CD4-positive, alpha-beta T cell treated with Interleukin-10 for 1 hour (primary cell): ENCODE measurements at regions not wholly inside any gene's neighbourhood (a gene's known extent, or its start where the extent isn't known, plus 50 kb on each side); places are given as distances from the start of the nearest gene placed in this dataset.

Experiments
- DNase-seq: peaks from one replicate; pipeline ENCODE4 v3.0.0-alpha.2; 2020

DNA sequence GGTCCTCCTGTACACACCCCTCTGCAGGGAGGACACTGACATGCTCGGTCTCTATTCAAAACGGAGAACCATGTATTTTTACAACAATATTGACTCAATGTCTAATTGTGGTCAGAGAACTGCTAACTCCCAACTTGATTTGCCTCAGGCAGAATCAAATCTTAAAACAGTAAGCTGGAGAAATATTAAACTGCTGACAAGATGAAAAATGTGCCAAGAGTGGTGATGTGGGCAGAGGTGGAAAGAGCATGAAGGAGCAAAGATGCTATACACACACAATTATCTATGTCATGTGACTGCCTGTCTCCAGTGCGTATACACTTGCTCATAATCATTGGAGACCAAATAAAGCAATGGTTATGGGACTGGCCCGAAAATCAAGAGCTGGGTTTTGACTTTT, 556.1 kb upstream of the ZNF608 start:
- no peak for DNase-seq

DNA sequence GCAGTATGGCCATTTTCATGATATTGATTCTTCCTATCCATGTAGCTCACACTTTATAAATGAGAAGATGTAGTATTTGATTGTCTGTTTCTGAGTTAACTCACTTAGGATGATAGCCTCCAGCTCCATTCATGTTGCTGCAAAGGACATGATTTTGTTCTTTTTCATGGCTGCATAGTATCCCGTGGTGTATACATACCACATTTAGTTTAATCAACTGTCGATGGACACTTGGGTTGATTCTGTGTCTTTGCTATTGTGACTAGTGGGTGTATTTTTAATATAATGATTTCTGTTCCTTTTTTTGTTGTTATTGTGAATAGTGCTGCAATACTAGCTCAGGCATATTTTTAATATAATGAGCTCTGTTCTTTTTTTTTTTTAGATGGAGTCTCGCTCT, 560.3 kb upstream of the ZNF608 start:
- DNase-seq, result no peak

DNA sequence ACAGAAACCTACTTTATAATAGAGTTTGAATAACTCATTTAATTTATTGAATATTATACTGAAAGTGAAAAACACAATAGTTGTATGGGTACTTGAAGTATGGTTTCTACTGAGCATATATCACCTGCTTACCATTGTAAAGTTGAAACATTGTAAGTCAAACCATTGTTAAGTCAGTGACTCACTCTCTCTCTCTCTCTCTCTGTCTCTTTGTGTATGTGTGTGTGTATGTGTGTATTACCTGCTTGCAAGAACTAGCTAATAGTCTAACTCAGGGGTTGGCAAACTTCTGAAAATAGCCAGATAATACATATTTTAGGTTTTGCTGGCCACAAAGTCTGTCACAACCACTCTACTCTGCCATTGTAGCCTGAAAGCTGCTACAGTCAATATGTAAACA, 564.3 kb upstream of the ZNF608 start:
- no peak for DNase-seq

DNA sequence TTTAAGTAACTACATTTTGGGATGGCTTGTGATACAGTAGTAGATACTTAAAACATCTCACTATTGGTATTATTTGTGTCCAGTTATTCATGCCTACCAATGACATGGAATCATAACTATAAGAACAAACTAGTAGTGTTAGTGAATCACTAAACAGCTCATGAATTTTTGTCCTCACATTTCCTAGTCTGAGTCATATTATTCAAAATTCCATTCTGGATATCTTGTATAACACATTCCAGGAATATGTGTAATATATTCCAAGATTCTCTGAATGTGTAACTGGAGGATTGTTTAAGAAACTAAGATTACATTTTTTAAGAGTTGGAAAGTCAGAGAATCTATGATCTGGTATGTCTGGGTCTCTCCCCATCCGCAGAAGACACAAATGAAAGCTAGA, 565.3 kb upstream of the ZNF608 start:
- DNase-seq, result no peak

DNA sequence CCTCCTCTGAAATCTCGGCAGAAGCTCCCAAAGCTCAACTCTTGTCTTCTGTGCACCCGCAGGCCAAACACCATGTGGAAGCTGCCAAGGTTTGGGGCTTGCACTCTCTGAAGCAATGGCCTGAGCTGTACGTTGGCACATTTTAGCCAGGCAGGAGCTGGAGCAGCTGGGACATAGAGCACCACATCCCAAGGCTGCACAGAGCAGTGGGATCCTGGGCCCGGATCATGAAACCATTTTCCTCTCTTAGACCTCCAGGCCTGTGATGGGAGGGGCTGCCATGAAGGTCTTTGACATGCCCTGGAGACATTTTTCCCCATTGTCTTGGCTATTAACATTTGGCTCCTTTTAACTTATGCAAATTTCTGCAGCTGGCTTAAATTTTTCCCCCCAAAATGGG, 567.1 kb upstream of the ZNF608 start:
- no peak for DNase-seq

DNA sequence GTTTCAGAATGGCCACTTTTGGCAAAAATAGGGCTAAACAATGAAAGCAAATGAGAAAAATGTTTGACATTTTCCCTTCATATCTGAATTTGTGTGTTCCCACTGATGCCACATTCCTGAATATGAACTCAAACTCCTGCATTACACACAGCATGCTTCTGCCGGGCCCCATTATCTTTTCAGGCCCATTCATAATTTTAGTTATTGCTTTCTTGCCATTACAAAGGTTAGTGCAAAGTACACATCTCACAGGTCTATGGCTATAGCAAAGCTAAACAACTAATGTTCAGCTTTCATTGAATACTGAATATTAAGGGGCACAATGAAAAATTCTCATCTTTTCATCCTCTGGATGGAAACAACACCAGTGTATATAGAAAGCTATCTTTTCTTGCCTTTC, 568.9 kb upstream of the ZNF608 start:
- no peak for DNase-seq

DNA sequence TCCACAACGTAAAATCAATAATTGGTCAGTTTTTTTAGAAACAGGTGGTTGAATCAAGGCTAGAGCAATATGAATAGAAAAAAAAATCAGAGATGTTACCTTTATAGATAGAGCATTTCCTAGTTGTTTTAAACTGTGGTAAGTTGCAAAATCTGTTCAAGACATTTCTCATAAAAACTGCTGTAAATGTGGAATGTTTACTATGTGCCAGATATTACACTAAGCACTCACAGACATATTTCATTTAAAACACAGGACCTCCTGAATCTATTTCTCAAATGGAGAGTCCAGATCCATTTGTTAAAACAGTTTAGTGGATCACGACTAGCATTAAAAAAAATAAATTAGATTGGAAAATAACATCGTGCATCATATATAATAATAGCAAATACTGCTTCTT, 570.0 kb upstream of the ZNF608 start:
- no peak for DNase-seq

DNA sequence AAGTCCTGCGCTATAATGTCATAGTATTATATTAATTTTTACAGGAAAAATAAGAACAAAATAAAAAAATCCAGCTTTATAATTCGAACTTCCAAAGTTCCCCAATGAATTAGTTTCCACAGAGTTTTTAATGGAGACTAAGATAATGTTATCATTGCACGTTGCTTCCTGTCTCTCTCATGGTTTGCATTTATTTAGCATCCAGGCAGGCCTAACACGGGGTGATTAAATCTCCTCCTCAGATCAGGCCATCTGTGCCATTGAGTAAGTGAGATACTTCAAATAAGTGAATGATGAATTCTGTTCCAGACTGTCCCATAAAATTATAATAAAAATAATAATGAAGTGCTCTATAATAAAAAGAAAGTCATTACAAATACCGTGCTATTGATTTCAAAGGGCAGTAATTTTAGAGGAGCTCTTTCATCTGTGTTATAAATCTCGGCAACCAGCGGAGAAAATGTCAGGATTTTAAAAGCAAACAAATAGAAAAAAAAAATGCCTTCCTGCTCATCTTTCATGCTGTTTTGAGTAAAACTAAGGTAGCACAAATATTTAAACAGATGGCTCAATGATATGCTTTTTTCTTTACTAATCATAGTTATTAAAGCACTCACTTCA, 570.6 kb upstream of the ZNF608 start:
- DNase-seq, result no peak

DNA sequence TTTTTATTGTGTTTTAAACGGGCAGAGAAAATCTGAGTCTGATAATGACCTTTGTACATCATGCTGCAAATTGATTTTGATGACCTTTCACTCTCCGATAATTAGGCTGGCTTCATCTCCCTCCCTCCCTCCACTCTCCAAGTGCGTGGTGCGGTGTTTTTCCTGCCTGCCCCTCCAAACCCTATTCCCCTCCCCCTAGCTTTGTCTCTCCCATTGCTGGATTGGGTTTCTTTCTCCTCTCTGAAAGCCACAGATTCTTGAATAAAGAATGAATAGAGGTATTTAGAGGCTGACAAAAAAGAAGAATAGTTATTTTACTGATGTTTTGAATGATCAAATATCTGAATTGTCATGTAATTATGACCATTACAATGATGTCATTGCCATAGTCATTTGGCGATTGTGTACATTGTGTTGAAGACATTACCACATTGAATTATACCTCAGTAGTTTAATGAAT, 571.1 kb upstream of the ZNF608 start:
- no peak for DNase-seq

DNA sequence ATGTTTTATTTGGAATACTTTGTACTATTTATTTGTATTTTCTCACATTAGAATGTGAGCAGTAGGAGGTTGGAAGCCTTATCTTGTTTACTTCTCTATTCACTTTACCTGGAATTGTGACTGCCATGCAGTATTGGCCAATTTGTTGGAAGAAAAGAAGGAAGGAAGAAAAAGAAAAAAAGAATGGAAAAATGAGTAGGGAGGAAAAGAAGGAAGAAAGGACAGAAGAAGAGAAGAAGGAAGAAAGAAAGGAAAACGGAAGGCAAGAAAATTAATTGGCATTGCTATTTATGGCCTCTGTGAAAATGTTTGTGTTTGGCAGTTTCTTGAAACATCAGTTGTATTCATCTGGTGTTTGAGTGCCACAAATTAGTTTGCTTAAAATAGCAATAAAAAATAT, 575.2 kb upstream of the ZNF608 start:
- DNase-seq, result no peak

DNA sequence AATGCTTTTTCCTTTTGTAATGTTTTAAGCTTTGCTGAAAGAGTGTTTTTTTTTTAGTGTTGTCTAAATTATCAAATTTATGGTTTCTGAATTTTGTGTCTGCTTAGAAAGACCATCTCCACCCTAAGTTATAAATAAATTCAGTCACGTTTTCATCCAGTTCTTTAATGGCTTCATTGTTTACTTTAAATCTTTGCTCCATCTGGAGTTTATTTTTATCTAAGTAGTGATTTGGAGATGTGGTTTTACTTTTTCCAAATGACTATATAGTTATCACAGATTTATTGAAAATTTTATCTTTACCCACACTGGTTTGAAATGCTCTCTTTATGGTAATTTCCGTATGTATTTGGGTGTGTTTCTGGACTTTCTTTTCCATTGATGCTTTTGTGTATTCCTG, 577.2 kb upstream of the ZNF608 start:
- DNase-seq, result no peak

DNA sequence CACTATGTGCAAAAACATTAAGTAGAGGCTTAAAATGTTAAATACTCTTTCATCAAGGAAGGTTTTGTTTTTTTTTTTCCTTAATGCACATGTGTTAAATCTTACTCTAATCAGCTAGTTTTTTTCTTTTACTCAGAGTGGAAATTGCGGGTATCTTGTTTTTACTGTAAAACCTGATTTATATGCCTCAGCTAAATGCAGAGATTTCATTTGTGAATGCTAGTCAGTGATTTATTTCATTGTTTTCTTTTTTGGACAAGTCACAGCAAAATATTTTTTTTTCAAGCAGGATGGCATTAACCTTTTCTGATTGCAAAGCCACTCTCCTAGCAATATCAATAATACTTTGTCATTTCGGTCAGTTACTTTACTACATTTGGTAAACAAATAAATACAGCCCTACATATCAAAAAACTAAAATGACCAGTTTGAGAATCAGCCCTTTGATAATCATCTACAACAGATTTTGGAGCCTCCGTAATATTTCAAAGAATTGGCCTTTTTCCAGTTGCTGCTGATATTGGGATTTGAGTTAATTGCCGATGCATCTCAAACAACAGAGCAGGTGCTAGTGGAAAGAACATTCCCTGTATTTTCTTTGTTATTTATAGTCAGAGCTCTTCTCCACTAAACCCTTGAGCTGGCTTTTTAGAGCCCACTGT, 579.2 kb upstream of the ZNF608 start:
- DNase-seq, result no peak

DNA sequence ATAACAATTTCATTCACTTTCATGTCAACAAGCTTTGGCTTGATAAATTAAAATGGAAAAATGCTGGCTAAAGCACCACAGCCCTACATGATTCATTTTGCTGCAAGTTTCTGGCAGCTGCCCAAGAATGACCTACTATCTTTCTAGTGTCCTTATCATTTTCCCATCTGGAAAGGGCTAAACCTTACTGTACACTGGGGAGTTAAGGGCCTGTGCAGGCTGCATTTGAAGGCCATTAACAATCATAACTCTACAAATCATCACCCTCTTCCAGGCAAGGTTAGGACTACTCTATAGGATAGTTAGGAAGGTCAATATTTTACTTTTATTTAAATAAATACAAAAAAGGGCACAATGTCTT, 579.7 kb upstream of the ZNF608 start:
- DNase-seq, result no peak

DNA sequence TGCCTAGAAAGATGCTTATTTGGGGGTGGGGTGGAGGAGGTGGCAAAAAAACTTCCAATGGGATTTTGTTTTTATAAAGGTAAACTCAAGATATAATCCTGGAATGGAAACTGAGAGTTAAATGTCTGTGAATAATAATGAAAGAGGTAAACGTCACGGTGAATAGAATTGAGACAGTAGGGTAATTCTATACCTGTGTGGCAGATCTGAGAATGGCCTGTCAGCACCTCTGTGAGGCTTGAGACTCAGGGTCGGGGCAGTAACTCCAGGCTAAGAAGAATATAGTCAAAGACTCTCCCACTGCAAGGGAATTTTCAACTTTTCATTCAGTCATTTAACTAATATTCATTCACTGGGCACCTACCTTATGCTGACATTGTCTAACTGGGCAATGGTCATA, 581.2 kb upstream of the ZNF608 start:
- no peak for DNase-seq

DNA sequence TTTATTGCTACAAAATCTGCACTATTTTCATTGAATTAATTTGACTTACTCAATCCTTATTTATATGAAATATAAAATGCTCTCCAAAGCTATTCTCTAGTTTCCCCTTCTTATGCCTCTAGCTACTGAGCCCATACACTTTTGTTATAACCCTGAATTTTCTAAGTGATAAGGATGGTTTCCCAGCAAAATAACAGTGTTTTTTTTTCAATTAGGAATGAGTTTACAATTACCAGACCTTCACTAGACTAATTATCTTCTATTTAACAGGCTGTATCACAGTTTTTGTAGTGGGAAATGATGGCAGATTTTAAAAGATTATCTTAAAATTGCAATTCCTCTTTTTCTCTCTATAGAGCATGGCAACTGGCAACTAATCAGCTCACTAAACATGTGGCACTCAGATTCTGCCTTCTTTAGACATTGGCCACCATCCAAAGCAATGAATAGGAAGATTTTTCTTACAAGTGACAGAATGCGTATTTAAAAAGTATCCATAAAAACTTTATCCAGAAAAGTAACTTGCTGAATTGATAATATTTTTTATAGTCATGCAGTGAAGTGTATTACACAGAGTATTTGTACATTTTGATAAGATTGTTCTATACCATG, 585.7 kb upstream of the ZNF608 start:
- no peak for DNase-seq

DNA sequence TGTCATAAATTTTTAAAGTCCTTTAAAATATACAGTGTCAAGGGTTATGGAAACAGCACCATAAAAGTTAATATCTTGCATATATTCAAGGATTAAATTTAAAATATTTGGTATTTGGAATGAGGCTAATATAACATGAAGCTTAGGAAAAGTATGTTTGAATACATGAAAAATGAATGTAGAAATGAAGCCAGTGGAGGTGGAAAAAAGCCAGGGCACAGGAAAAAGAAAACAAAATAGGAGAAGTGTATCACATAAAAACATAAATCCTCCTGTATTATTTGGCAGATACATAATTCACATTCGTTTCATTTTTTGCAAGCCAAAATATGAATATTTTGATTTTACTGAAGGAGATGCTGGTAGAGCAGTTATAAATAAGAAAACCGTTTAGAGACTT, 587.0 kb upstream of the ZNF608 start:
- no peak for DNase-seq

DNA sequence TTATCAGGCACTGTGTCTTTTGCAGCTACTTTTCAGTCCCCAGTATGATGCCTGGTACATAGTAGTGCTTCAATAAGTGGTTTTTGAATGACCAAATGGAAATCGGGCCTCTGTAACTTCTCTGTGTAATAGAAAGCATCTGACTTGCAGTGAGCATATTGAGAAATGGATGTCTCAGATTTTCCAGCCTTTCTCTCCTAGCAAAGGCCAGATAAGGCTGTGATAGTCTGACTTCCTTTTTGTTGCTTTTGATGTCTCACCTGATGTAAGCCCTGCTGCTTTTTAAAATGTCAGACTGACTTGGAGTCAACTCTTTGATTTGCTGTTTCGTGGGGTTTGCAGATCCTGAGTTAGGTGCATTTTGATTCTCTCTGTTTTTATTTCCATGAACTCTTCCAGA, 590.0 kb upstream of the ZNF608 start:
- no peak for DNase-seq

DNA sequence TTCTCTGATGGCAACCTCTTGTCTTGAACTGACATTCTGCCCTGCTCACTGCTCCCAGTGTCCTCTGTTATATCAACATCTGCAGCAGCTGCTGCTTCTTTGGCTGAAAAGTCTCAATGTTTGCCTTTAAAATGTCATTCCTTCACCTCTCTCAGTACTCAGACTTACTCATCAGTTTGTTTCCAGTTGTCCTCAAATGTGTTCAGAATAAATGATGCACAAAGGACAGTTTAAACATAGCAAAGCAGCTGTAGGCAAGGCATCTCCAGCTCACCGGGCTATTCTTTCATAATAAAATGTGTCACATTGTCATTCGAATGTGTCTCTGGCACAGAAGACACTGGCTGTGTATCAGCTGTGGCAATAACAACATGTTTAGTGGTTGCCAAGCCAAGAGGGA, 590.9 kb upstream of the ZNF608 start:
- DNase-seq, result no peak

DNA sequence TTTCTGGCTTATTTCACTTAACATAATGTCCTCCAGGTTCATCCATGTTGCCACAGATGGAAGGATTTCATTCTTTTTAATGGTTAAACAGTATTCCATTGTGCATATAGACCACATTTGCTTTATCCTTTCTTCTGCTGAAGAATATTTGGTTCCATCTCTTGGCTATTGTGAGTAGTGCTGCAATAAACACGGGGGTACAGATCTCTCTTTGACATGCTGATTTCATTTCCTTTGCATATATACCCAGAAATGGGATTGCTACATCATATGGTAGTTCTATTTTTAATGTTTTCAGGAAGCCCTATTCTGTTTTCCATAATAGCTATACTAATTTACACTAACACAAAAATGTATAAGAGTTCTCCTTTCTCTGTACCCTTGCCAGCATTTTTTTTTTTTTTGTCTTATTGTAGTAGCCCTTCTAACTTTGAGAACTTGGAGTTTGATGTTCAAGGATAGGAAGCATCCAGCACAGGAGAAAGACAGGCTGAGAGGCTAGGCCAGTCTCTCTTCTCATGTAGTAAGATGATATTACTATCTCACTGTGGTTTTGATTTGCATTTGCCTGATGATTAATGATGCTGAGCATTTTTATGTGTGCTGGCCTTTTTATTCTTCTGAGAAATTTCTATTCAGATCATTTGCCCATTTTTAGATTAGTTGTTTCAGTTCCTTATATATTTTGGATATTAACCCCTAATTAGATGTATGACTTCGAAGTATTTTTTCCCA, 592.2 kb upstream of the ZNF608 start:
- DNase-seq, result no peak

DNA sequence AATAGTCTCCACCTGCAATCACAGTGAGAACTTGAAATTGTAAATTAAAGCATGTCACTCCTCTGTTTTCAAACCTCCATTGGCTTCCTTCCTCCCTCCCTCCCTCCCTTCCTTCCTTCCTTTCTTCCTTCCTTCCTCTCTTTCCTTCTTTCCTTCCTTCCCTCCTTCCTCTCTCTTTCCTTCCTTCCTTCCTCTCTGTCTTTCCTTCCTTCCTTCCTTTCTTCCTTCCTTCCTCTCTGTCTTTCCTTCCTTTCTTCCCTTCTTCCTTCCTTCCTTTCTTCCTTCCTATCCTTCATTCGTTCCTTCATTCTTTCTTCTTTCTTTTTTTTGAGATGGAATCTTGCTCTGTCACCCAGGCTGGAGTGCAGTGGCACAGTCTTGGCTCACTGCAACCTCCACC, 595.0 kb upstream of the ZNF608 start:
- no peak for DNase-seq

DNA sequence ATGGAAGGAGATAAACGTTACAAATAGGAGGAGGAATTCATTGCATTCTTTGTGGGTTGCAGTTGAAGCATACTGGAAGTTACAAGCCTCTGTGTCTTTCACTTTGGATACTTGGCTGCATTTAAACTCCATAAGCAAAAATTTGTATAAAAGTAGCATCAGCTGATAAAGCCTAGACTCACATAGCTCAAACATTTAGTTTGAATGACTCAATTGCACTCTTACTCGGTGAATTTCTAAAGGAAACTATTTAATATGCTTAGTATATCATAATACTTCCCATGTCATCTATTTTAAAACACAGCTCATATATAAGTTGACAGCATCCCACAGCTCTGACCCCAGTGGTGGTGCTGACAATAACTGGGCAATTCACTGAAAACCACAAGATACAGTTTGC, 596.6 kb upstream of the ZNF608 start:
- no peak for DNase-seq

DNA sequence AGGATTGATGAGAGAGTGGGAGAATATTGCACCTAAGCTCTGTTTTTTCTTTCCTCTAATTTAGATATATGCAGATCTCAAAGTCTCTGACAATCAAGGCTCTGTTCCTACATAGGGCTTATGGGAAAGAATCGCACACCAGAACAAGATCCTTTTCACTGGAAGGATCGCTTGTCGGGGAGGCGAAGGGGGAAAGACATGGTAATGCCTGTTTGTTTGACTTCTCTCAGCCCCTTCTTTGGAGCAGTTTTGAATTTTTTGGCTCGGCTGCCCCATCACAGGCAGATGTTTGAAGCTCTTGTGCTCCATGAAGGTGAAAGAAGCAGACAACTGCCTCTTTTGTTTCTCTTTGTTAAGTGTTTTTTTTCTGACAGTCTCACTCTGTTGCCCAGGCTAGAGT, 599.9 kb upstream of the ZNF608 start:
- DNase-seq, result no peak

DNA sequence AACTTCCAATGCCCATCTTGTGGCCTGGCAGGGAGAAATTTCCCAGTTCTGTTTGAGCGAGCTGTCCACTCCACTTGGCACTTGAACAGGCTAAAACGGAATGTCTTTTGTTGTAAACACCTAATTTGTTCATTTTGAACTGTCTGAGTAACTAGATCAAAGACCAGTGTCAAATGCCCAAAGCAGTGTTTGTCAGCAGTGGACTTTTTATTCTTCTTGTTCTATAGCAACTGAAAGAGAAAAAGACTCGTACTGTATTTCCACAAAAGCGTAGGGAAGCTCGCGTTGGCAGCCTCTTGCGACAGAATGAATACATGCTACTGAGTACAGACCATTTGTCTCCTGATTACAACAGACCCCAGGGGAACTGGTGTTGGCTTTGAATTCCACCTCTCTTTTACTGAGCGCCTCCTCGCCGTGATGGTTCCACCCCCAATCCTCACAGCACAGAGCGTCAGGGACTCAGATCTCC, 601.8 kb upstream of the ZNF608 start:
- DNase-seq, result no peak
